Liver (tissue), 8 donors: ENCODE measurements at regions not wholly inside any gene's neighbourhood (a gene's known extent, or its start where the extent isn't known, plus 50 kb on each side); places are given as distances from the start of the nearest gene placed in this dataset.

Source experiments
- DNase-seq: peaks from one replicate; pipeline ENCODE4 v3.0.0-alpha.2; 2017; ENCODE audit warnings: low spot score
- H3K27ac ChIP-seq, 2 donors: one replicate each; pipeline ENCODE4 v1.7.0; 2013; ENCODE audit warnings: inconsistent platforms in 2 of 2, low read length in 2 of 2, control low read depth in 1 of 2, low read depth in 1 of 2, mild to moderate bottlenecking in 1 of 2
- H3K27me3 ChIP-seq, 4 donors: one replicate each; pipeline versions ENCODE4 v1.6.1 to v1.7.0; 2013; ENCODE audit warnings: low read length in 3 of 4, inconsistent platforms in 1 of 4, mild to moderate bottlenecking in 1 of 4, moderate library complexity in 1 of 4; ENCODE audit not compliant: control insufficient read depth in 4 of 4, insufficient read depth in 4 of 4
- H3K36me3 ChIP-seq, 4 donors: one replicate each; pipeline versions ENCODE4 v1.6.1 to v1.7.0; 2013; ENCODE audit warnings: low read length in 3 of 4, mild to moderate bottlenecking in 3 of 4, low read depth in 1 of 4, moderate library complexity in 1 of 4; ENCODE audit not compliant: control insufficient read depth in 4 of 4, insufficient read depth in 3 of 4
- H3K4me1 ChIP-seq, 4 donors: one replicate each; pipeline versions ENCODE4 v1.6.1 to v1.7.0; 2013; ENCODE audit warnings: low read length in 3 of 4, mild to moderate bottlenecking in 3 of 4, moderate library complexity in 1 of 4; ENCODE audit not compliant: control insufficient read depth in 4 of 4, insufficient read depth in 4 of 4
- H3K4me3 ChIP-seq, 3 donors: one replicate each; pipeline versions ENCODE4 v1.6.1 to v1.7.0; 2013; ENCODE audit warnings: low read length in 3 of 3, control low read depth in 1 of 3, low read depth in 1 of 3, mild to moderate bottlenecking in 1 of 3
- H3K9ac ChIP-seq, 2 donors: one replicate each; pipeline ENCODE4 v1.7.0; 2013; ENCODE audit warnings: low read length in 2 of 2, mild to moderate bottlenecking in 2 of 2, moderate library complexity in 2 of 2, control low read depth in 1 of 2, low read depth in 1 of 2
- H3K9me3 ChIP-seq, 4 donors: one replicate each; pipeline versions ENCODE4 v1.6.1 to v1.7.0; 2013; ENCODE audit warnings: low read length in 3 of 4; ENCODE audit not compliant: control insufficient read depth in 4 of 4
- ATF3 ChIP-seq: IDR thresholded peaks from 2 replicates; pipeline ENCODE4 v1.6.1; 2016; ENCODE audit warnings: antibody characterized with exemption
- CTCF ChIP-seq: fragments of 150-350 bp; IDR thresholded peaks from 2 replicates; pipeline ENCODE4 v1.5.1; 2017; ENCODE audit warnings: improper control_type of control experiment, low read depth, low read length; ENCODE audit not compliant: missing input control
- EGR1 ChIP-seq, 2 donors: IDR thresholded peaks; 2 replicates each; pipeline ENCODE4 v1.6.1; 2016 to 2018; ENCODE audit warnings: antibody characterized with exemption in 2 of 2, low read depth in 2 of 2
- FOXA1 ChIP-seq: IDR thresholded peaks from 2 replicates; pipeline ENCODE4 v1.6.1; 2016; ENCODE audit warnings: antibody characterized with exemption
- FOXA2 ChIP-seq: IDR thresholded peaks from 2 replicates; pipeline ENCODE4 v1.6.1; 2016; ENCODE audit warnings: antibody characterized with exemption
- GABPA ChIP-seq, 2 donors: IDR thresholded peaks in 1 of 2; conservative IDR thresholded peaks in 1 of 2; 2 replicates each; pipeline ENCODE4 v1.6.1; 2016; ENCODE audit warnings: antibody characterized with exemption in 2 of 2, mild to moderate bottlenecking in 1 of 2, moderate library complexity in 1 of 2
- HNF4A ChIP-seq, 2 donors: conservative IDR thresholded peaks; 2 replicates each; pipeline ENCODE4 v1.6.1; 2016; ENCODE audit warnings: antibody characterized with exemption in 2 of 2, mild to moderate bottlenecking in 2 of 2
- HNF4G ChIP-seq: IDR thresholded peaks from 2 replicates; pipeline ENCODE4 v1.6.1; 2016; ENCODE audit warnings: antibody characterized with exemption
- JUND ChIP-seq, 2 donors: IDR thresholded peaks; 2 replicates each; pipeline ENCODE4 v1.6.1; 2016; ENCODE audit warnings: antibody characterized with exemption in 2 of 2
- MAX ChIP-seq: IDR thresholded peaks from 2 replicates; pipeline ENCODE4 v1.6.1; 2016; ENCODE audit warnings: antibody characterized with exemption
- NR2F2 ChIP-seq: IDR thresholded peaks from 2 replicates; pipeline ENCODE4 v1.6.1; 2016; ENCODE audit warnings: antibody characterized with exemption
- RAD21 ChIP-seq, 2 donors: IDR thresholded peaks; 2 replicates each; pipeline ENCODE4 v1.6.1; 2016; ENCODE audit warnings: antibody characterized with exemption in 2 of 2, mild to moderate bottlenecking in 2 of 2
- REST ChIP-seq: IDR thresholded peaks from 2 replicates; pipeline ENCODE4 v1.6.1; 2016; ENCODE audit warnings: antibody characterized with exemption, mild to moderate bottlenecking
- RXRA ChIP-seq, 2 donors: IDR thresholded peaks; 2 replicates each; pipeline ENCODE4 v1.6.1; 2017 to 2018; ENCODE audit warnings: antibody characterized with exemption in 2 of 2, mild to moderate bottlenecking in 1 of 2
- SP1 ChIP-seq: IDR thresholded peaks from 2 replicates; pipeline ENCODE4 v1.6.1; 2018; ENCODE audit warnings: antibody characterized with exemption, mild to moderate bottlenecking
- TAF1 ChIP-seq: conservative IDR thresholded peaks from 2 replicates; pipeline ENCODE4 v1.6.1; 2016; ENCODE audit warnings: antibody characterized with exemption, mild to moderate bottlenecking
- YY1 ChIP-seq: IDR thresholded peaks from 2 replicates; pipeline ENCODE4 v1.6.1; 2016; ENCODE audit warnings: antibody characterized with exemption, mild to moderate bottlenecking
- ZBTB33 ChIP-seq: IDR thresholded peaks from 2 replicates; pipeline ENCODE4 v1.6.1; 2016; ENCODE audit warnings: antibody characterized with exemption
- WGBS: extraction: QIAGEN DNeasy Blood & Tissue Kit; methylation state at CpG from one replicate; pipeline ENCODE4 v1.1.7; 2013; 5-methylcytosine and 5-hydroxymethylcytosine counted together
- donor health status: healthy.
- donor health status: healthy.
- donor health status: healthy.
- donor health status: healthy.
- donor health status: healthy.

GRCh38 chr15:26395624-26396023 is 377.2 kb downstream of the GABRB3 start:
- no peak for TF ChIP-seq JUND (IDR thresholded peaks at IDR 0.05)
- TF ChIP-seq EGR1 (IDR thresholded peaks at IDR 0.05; ENCODE audit: low read depth in 2 of 2), result no peak
- no peak for TF ChIP-seq REST
- TF ChIP-seq HNF4A (conservative IDR thresholded peaks at IDR 0.05), result no peak
- TF ChIP-seq SP1, result no peak
- TF ChIP-seq ZBTB33, result no peak
- TF ChIP-seq TAF1, result no peak
- no peak for TF ChIP-seq GABPA (IDR thresholded peaks at IDR 0.05 in 1 of 2, conservative IDR thresholded peaks at IDR 0.05 in 1 of 2)
- TF ChIP-seq FOXA2, result no peak
- Histone ChIP-seq H3K9me3 (peaks cover 0 to 3% (median 0%) of the 10 kb centered on the region in 4 donors), H3K4me3 (no peak overlapping the region), H3K4me1 (no peaks in the 10 kb centered on the region), H3K27me3 (peaks cover 0 to 5% (median 0%) of the 10 kb centered on the region in 4 donors), H3K9ac (no peak overlapping the region), H3K27ac (no peak overlapping the region), H3K36me3 (no peaks in the 10 kb centered on the region)
- WGBS, result 45% methylated on average over 4 of the region's 4 CpGs
- no peak for DNase-seq

- H3K9ac ChIP-seq, result no peak overlapping the region
- DNase-seq, result no peak
- 59% methylated on average over 8 of the region's 8 CpGs for WGBS
- H3K27me3 ChIP-seq, result peaks cover 0 to 5% (median 0%) of the 10 kb centered on the region in 4 donors
- H3K27ac ChIP-seq, result no peak overlapping the region
- no peaks in the 10 kb centered on the region for H3K4me1 ChIP-seq
- peaks cover 0 to 3% (median 1%) of the 10 kb centered on the region in 4 donors for H3K9me3 ChIP-seq
- no peak overlapping the region for H3K4me3 ChIP-seq
- TF ChIP-seq JUND (IDR thresholded peaks at IDR 0.05), result no peak
- TF ChIP-seq FOXA2, result no peak
- no peak for TF ChIP-seq NR2F2
- TF ChIP-seq ZBTB33, result no peak
- no peak for TF ChIP-seq TAF1
- no peak for TF ChIP-seq REST
- no peak for TF ChIP-seq SP1
- TF ChIP-seq YY1, result no peak
- TF ChIP-seq FOXA1, result no peak
- TF ChIP-seq MAX, result no peak
- no peak for TF ChIP-seq HNF4A (conservative IDR thresholded peaks at IDR 0.05)
- no peak for TF ChIP-seq EGR1 (IDR thresholded peaks at IDR 0.05; ENCODE audit: low read depth in 2 of 2)
- TF ChIP-seq RAD21 (IDR thresholded peaks at IDR 0.05), result no peak
- no peak for TF ChIP-seq CTCF
- no peak for TF ChIP-seq RXRA (IDR thresholded peaks at IDR 0.05)
- no peak for TF ChIP-seq ATF3
- TF ChIP-seq HNF4G, result no peak
- no peak for TF ChIP-seq GABPA (IDR thresholded peaks at IDR 0.05 in 1 of 2, conservative IDR thresholded peaks at IDR 0.05 in 1 of 2)
- no peaks in the 10 kb centered on the region for H3K36me3 ChIP-seq
Observed at GRCh38 chr15:26394801-26395200, 378.1 kb downstream of the GABRB3 start.
